ENCODE measurements at regions not wholly inside any gene's neighbourhood (a gene's known extent, or its start where the extent isn't known, plus 50 kb on each side); places are given as distances from the start of the nearest gene placed in this dataset.

DNA sequence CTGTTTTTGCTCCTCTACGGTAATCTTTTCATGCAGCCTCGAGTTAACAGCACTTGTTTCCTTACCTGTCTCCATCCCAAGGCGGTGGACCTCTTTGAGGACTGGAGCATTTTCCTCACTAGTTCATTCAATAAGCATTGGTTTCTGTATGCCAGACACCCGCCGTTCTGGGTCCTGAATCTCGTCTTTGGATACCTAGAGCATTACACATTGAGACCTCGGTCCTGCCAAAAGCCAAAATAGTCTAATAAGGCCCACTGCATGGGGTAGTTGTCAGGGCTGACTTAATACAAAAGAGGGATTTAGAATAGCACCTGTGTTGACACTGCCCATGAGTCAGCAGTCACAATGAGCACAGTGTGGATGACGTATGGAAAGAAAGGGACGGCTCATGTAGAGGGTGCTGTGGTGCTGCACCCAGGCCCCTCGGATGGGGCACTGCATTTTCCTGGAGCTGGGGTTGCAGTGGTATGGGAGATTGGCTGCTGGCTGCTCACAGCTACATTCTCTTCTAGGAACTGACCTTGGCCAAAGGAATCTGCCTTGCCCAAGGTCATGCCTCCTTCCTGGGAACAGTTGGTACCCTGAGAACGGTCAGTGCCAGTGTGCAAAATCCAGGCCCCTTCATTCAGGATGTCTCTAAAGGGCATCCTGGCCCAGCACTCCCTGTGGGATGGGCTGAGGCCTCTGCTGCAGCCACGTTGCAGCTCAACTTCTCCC, 126.9 kb upstream of the NCK2 start:
- DNase-seq: peak; percentile 34

DNA sequence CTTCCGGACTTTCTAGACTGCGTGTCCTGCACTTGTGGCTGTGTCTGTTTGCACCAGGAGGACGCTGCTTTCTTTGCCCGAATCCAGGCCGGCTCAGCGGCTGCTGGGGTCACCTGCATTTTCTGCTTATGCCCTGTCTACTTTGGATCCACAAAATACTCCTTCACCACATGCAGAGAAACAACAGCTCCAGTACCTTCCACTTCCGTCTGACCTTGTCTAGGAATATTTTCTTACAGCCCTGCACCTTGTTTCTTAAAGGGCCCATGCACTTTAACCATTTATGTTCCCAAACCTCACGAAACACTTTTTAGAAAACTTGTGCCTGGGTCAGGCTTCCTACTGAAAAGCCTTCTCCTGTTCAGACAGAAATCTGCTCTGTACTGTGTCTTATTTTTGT, 129.4 kb upstream of the NCK2 start:
- no peak for DNase-seq

DNA sequence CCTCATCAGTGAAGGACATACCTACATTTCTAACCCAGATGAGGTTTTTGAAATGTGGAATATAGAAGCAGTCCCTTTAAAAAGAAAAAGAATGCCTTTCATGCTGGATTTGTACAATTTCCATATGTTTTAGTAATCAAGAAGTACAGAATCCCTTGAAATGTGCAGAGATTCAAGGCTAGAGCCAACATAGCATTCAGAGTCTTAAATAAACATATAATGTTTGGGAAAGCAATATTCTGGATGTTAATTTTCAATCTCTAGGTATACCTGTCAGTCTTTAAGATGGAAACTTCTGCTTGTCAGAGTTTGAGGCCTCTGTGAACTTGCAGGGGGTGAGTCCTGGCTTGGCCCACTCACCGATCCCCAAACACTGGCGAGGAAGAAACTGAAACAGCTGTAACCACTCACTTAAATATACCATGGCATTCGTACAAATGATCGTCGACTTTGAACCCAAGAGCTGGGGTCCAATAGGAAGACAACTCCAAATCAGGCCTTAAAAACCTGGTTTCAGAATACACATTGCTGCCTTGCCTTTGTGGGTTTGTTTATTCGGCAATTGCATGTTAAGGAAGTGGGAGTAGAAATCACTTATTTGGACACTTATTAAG, 132.8 kb upstream of the NCK2 start:
- DNase-seq: no peak

GRCh38 chr2:105611333-105611637, 133.4 kb upstream of the NCK2 start:
- DNase-seq: no peak

GRCh38 chr2:105610576-105611332, 134.0 kb upstream of the NCK2 start:
- DNase-seq: no peak

- no peak for DNase-seq
These were observed 134.8 kb upstream of the NCK2 start for GRCh38 chr2:105609746-105610402.

DNA sequence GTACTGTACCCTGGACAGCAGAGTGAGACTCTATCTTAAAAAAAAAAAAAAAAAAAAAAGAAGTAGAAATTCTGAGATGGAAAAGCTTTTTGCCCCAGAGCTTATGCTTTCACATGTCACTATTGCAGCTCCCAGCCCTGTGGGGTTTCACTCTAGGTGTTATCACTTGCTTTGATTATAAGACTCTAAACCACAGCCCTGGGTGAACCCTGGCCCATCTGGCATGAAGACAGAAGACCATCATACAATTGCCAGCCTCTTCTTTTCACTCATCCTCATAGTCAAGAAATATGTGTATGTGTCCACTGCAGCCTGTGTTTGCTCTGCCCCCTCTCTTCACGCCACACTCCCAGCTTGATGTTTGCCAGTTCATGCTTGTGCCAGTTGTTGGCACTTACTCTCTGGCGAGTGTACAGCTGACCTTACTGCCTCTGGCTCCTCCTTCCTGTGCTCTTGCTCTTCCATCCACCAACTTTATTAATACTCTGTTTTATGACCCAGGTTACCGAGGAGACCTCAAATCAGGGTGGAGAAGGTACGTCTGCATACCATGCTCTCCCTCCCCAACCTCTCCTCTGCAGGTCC, 136.7 kb upstream of the NCK2 start:
- no peak for DNase-seq

- DNase-seq: no peak
These were observed 138.6 kb upstream of the NCK2 start for GRCh38 chr2:105606081-105606480.

GRCh38 chr2:105604938-105605337, 139.8 kb upstream of the NCK2 start:
- DNase-seq: no peak

DNA sequence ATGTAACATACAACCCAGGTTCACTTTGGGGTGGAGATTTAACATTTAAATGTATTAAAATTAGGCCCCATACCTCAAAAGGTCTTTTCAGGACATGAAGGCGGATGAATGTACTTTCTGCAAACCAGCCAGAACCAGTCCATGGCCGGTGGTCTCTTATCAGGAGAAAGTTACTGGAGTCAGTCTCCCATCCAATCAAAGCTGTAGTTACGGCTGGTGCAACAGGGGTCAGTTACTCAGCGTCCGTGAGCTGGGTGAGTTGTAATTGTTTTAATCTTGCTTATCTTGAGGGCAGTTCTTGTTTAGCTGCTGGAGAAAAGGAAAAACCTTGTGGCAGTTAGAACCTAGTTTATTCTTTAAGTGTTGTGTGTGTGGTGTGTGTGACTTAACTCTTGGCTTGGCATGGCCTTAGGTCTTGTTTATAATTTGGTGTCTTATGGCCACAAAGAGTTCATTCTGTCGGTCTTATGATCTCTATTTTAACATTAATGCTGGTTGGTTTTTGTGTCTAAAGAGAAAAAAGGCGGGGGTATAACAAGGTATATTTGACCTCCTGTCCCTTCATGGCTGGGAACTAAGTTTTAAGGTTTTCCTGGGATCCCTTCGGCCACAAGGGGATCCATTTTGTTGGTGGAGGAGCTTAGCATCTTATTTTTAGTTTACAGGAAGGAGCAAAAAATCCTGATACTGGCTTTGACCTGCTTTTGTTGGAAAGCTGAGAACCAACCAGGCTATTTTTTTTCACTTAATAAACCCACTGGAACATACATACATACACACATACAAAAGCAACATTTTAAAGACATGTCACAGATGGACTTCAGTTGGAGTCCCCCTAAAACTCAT, 143.5 kb upstream of the NCK2 start:
- no peak for DNase-seq

- no peak for DNase-seq
These were observed 144.1 kb upstream of the NCK2 start for GRCh38 chr2:105600602-105600948.

DNA sequence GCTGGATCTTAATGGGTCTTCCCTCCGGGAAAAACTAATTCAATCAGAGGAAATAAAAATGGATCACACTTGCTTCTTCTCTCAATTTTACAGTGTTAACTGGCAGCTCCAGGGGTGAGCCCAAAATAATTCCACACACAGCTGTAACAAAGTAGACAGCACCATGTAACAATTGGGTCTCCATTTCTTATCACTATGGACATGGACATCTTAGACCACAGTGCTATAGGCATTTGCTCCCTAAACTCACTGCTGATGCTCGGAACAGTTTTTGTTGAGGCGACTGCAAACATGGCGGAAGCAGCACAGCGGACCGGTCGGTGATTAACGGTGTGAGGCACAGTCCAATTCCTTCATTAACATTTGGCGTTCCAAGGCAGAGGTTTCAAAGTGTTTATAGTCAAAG, 144.7 kb upstream of the NCK2 start:
- no peak for DNase-seq

DNA sequence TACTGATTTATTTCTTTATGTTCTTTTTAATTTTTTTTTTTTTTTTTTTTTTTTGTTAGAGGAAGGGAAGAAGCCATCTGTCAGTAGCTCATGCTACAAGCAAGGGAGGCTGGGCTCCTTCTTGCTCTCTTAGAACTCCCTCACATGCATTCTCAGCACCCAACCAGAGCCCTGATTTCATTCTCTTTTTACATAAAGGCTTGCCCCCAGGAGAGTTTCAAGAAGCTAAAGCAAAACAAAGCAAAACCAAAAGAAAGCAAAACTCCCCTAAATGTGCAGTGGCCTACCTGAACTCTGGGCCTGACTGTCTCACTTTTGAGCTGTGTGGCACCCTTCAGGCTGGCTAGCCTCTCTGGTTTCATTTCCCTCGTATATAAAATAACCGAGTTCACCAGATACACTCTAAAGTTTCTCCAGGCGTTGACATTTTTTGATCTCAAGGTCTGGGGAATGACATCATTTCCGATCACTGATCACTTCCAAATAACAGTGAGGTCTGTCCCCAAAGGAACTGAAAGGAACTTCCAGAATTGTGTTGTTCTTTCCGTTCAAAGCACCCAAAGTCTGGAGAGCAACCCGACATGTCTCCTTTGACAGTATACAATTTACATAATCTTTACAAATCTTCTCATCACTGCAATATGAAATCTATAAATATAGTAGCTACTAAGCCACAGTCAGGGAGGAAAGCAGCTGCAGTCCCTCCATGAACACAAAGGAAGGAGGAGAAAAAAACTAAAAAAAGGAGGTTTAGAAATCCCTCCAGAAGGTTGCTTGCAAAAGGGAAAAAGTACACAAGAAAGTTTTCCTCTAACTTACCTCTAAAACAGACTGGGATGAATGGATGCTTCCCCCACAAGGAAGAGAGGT, 145.6 kb upstream of the NCK2 start:
- DNase-seq: no peak

DNA sequence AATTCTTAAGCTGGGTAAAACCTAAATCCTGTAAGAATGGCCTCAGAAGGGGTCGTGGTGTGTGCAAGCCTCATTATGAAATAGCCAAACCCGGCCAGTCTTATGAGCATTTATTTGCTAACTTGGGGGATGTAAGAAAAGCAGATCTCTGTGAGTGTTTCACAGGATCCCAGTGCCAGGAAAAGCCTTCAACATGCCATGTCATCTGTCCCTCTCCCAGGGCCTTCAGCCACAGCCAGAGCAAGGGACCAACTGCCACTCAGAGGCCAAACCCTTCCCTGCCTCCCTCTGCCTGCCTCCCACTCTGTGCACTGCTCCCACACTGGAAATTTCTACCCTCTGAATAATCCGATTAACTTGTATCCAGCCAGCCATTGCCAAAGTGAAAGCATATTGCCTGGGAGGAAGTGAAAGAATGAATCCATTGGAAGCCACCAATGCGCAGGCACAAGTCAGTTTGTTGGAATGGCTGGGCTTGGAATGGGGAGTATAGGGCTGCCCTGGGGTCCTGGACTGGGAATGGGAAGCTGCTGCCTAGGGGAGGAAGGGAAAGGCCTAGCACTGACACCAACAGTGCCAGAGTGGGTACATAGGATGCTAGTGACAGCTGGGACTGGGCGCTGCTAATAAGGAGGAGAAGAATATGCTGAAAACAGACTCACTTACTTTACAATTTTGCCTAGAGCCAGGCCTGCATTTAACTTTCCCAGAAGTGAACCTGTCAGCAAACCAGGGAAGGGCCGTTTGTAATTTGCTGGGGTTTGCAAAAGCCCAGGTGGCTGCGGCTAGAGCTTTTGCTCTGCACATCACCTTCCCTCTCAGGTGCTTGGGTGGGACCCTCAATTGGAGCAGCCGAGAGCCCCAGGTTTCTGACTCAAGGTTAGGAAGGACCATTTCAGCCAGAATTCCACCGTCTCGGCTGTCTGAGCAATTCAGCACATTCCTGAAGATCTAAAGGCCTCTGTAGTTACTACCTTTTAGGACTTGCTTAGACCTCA, 146.6 kb upstream of the NCK2 start:
- DNase-seq: no peak

GRCh38 chr2:105597011-105597805, 147.5 kb upstream of the NCK2 start:
- no peak for DNase-seq

DNA sequence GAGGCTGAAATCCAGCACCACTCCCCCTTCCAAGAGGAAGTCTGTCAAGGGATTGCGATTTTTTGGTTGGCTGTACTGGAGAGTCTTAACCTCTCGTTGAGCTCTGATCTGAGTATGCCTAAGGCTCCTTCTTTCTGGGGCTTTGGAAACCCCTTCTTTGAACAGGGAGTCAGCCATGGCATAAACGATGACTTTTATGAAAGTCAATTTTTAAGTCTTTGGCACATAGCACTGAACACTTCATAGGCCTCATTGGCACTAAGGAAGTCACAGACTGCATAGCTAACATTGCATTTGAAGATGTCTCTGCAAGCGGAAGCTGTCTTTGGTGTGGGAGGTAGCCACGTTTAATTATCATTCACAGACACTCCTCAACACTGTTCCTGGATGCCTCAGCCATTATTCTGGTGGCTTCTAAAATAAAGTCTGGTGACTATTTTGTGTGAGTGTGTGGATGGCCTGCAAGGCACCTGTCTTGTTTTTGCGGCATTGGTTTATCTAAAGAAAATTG, 148.2 kb upstream of the NCK2 start:
- no peak for DNase-seq

- DNase-seq: no peak
These were observed 149.2 kb upstream of the NCK2 start for GRCh38 chr2:105595536-105595935.

- DNase-seq: no peak
These were observed 151.3 kb upstream of the NCK2 start for GRCh38 chr2:105593221-105593967.

Measured in NCI-H1436 treated with DMSO at 0.1 percent for 48 hours (cell line).